ENCODE measurements at regions not wholly inside any gene's neighbourhood (a gene's known extent, or its start where the extent isn't known, plus 50 kb on each side); places are given as distances from the start of the nearest gene placed in this dataset.

DNA sequence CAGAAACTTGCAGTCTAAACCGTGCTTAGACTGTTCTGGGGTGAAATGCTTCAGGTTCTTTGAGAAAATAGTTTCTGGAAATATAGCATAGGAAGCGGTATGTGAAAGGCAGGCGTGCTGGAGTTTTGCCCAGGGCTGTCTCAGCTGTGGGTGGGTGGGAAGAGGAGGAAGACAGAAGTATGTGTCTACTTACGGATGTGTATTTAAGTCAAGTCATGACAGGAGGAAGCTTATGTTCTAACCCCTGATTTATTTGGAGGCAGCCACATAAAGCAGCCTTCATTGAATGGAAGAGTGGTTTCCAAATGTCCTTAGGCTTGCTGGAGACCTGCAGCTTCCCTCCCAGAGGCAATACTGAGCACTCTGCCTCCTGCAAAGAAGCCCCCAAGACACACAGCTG, 126.8 kb upstream of the ADRA1D start:
- CTCF ChIA-PET, result interaction anchor here (1.1 kb wide), 1 partner anchor 149 kb away, joined by 3 read pairs; no protein-coding TSS in a partner anchor
- POLR2A ChIA-PET, result no interaction called here
- DNase-seq (ENCODE audit: low read depth, low spot score), result peak; percentile 72
- no peak overlapping the region for H3K4me3 ChIP-seq (ENCODE audit: low read depth, low read length)
- TF ChIP-seq CTCF (IDR thresholded peaks at IDR 0.05; ENCODE audit: insufficient read depth, low read length, missing control alignments), result no peak

- no peak for DNase-seq (ENCODE audit: low read depth, low spot score)
- CTCF ChIA-PET, result no interaction called here
- no peak overlapping the region for H3K4me3 ChIP-seq (ENCODE audit: low read depth, low read length)
- POLR2A ChIA-PET, result no interaction called here
- TF ChIP-seq CTCF (IDR thresholded peaks at IDR 0.05; ENCODE audit: insufficient read depth, low read length, missing control alignments), result no peak
Measured at GRCh38 chr20:4373454-4373853, 124.4 kb upstream of the ADRA1D start.

- DNase-seq (ENCODE audit: low read depth, low spot score), result no peak
- no peak overlapping the region for H3K4me3 ChIP-seq (ENCODE audit: low read depth, low read length)
- TF ChIP-seq CTCF (IDR thresholded peaks at IDR 0.05; ENCODE audit: insufficient read depth, low read length, missing control alignments), result no peak
- CTCF ChIA-PET, result no interaction called here
- POLR2A ChIA-PET, result no interaction called here
Measured at GRCh38 chr20:4371623-4372251, 122.7 kb upstream of the ADRA1D start.

DNA sequence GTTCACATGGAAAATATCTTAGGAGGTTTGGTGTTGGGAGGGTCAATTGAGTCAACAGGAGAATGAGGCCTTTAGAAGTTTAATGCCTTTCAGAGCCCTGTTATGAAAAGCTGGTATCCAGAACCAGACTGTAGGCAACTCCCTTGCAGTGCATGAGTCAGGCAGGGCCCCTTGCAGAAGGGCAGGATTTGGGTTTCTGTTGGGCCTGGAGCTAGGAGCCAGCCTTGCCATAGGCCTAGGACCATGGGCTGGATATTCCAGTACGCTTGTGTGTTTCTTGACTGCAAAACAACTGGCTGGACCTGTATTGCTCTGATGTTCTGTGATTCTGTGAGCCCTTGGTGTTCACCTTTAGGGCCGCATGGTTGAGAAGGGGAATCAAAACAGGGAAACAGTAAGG, 121.8 kb upstream of the ADRA1D start:
- no peak for TF ChIP-seq CTCF (IDR thresholded peaks at IDR 0.05; ENCODE audit: insufficient read depth, low read length, missing control alignments)
- no peak for DNase-seq (ENCODE audit: low read depth, low spot score)
- no peak overlapping the region for H3K4me3 ChIP-seq (ENCODE audit: low read depth, low read length)
- ChIA-PET CTCF (no interaction called here), POLR2A (no interaction called here)

- ChIA-PET CTCF (no interaction called here), POLR2A (no interaction called here)
- no peak for TF ChIP-seq CTCF (IDR thresholded peaks at IDR 0.05; ENCODE audit: insufficient read depth, low read length, missing control alignments)
- no peak for DNase-seq (ENCODE audit: low read depth, low spot score)
- no peak overlapping the region for H3K4me3 ChIP-seq (ENCODE audit: low read depth, low read length)
Measured at GRCh38 chr20:4369798-4370124, 120.7 kb upstream of the ADRA1D start.

GRCh38 chr20:4369119-4369797, 120.2 kb upstream of the ADRA1D start:
- no peak overlapping the region for H3K4me3 ChIP-seq (ENCODE audit: low read depth, low read length)
- DNase-seq (ENCODE audit: low read depth, low spot score), result no peak
- ChIA-PET POLR2A (no interaction called here), CTCF (no interaction called here)
- TF ChIP-seq CTCF (IDR thresholded peaks at IDR 0.05; ENCODE audit: insufficient read depth, low read length, missing control alignments), result no peak

Measured in AG04449 (cell line).